HepG2 (cell line): ENCODE measurements at regions not wholly inside any gene's neighbourhood (a gene's known extent, or its start where the extent isn't known, plus 50 kb on each side); places are given as distances from the start of the nearest gene placed in this dataset.

Experiments
- ATAC-seq: fragments of 200-7000 bp; cut with Tn5 transposase; 3 replicates; pipeline ENCODE4 v1.9.1; 2020; ENCODE audit warnings: mild to moderate bottlenecking, moderate library complexity
- BruUV-seq: library from RNA; stranded (reverse); fragments of 400-500 nt; replicated peaks from 2 replicates; lab custom pipeline; 2021; lab: Mats Ljungman, UMichigan
- CTCF ChIA-PET: fragments of 300-600 bp; formaldehyde crosslinking; extraction: SDS; loops from one replicate; lab custom pipeline; 2021; ENCODE audit warnings: low total read pairs, inconsistent platforms, low intra/inter-chr PET ratio; lab: Yijun Ruan, JAX
- POLR2A ChIA-PET: fragments of 350-600 bp; sonication (Branson Sonifier 250); formaldehyde crosslinking; loops from one replicate; lab custom pipeline; 2020; ENCODE audit warnings: antibody characterized with exemption, inconsistent platforms; lab: Yijun Ruan, JAX
- DNase-seq: peaks from one replicate; pipeline ENCODE4 v3.0.0-alpha.2; 2015; ENCODE audit warnings: low spot score
- FAIRE-seq: peaks from 3 replicates; lab custom pipeline; 2011; peaks lifted over from hg19 to GRCh38; lab: Jason Lieb, UNC
- H2AFZ ChIP-seq: one replicate; pipeline ENCODE4 v1.6.1; 2011; ENCODE audit warnings: low read length, inconsistent platforms
- H3K27ac ChIP-seq: fragments of 300-600 bp; 3 replicates; pipeline ENCODE4 v1.8.0; 2011; ENCODE audit warnings: mixed run types, mild to moderate bottlenecking, mixed read lengths, low read length, inconsistent platforms; ENCODE audit not compliant: insufficient read depth; ENCODE audit errors: extremely low read length
- H3K27me3 ChIP-seq, 2 experiments: fragments of 200-600 bp in 1 of 2; 2 replicates in 1 of 2; 3 replicates in 1 of 2; pipeline versions ENCODE4 v1.6.0 to v1.8.0; 2011; ENCODE audit warnings: low read length in 2 of 2, mild to moderate bottlenecking in 2 of 2, moderate library complexity in 2 of 2, inconsistent platforms in 1 of 2; ENCODE audit not compliant: insufficient read depth in 2 of 2, control insufficient read depth in 1 of 2
- H3K36me3 ChIP-seq, 2 experiments: fragments of 200-600 bp in 1 of 2; replicated peaks in 1 of 2; 2 replicates in 1 of 2; 3 replicates in 1 of 2; pipeline versions ENCODE4 v1.5.1 to v1.8.0; 2011; ENCODE audit warnings: low read length in 2 of 2, inconsistent platforms in 1 of 2; ENCODE audit not compliant: insufficient read depth in 2 of 2, control insufficient read depth in 1 of 2
- H3K4me1 ChIP-seq: 2 replicates; pipeline ENCODE4 v1.5.1; 2012; ENCODE audit warnings: low read length, inconsistent platforms; ENCODE audit not compliant: insufficient read depth
- H3K4me2 ChIP-seq: 2 replicates; pipeline ENCODE4 v1.6.0; 2011; ENCODE audit warnings: low read depth, low read length, inconsistent platforms
- H3K4me3 ChIP-seq, 3 experiments: fragments of 200-600 bp in 1 of 3; sonication (generic), shearing (Covaris generic) in 1 of 3; replicated peaks in 1 of 3; 2 replicates each; pipeline ENCODE4 v1.5.1; 2011 to 2016; ENCODE audit warnings: low read length in 3 of 3, inconsistent platforms in 2 of 3, low read depth in 2 of 3, mild to moderate bottlenecking in 2 of 3, control low read depth in 1 of 3, mixed read lengths in 1 of 3; ENCODE audit not compliant: insufficient read depth in 1 of 3
- H3K79me2 ChIP-seq: one replicate; pipeline ENCODE4 v1.6.1; 2011; ENCODE audit warnings: low read length, inconsistent platforms; ENCODE audit not compliant: insufficient read depth
- H3K9ac ChIP-seq: 2 replicates; pipeline ENCODE4 v1.6.0; 2011; ENCODE audit warnings: mild to moderate bottlenecking, low read depth, low read length, inconsistent platforms; ENCODE audit not compliant: insufficient read depth
- H3K9me3 ChIP-seq: 2 replicates; pipeline ENCODE4 v1.5.1; 2012; ENCODE audit warnings: mild to moderate bottlenecking, low read length
- H4K20me1 ChIP-seq: 2 replicates; pipeline ENCODE4 v1.6.0; 2011; ENCODE audit warnings: inconsistent platforms, mild to moderate bottlenecking, low read length, moderate library complexity; ENCODE audit not compliant: insufficient read depth
- AHR ChIP-seq: IDR thresholded peaks from 2 replicates; pipeline ENCODE4 v1.6.1; 2018; ENCODE audit warnings: missing genetic modification reagents, missing compliant biosample characterization
- FOSL1 ChIP-seq: sonication (generic); formaldehyde crosslinking; IDR thresholded peaks from 2 replicates; pipeline ENCODE4 v1.9.0; 2021; ENCODE audit warnings: missing genetic modification reagents, borderline replicate concordance
- HOXA3 ChIP-seq: sonication (generic); formaldehyde crosslinking; IDR thresholded peaks from 2 replicates; pipeline ENCODE4 v1.5.0; 2020; ENCODE audit warnings: missing genetic modification reagents
- JDP2 ChIP-seq: sonication (generic); formaldehyde crosslinking; IDR thresholded peaks from 2 replicates; pipeline ENCODE4 v1.8.1; 2022; ENCODE audit warnings: missing genetic modification reagents, borderline replicate concordance
- PHF8 ChIP-seq: sonication (generic); formaldehyde crosslinking; IDR thresholded peaks from 2 replicates; pipeline ENCODE4 v1.5.0; 2020; ENCODE audit warnings: missing genetic modification reagents
- RBFOX2 ChIP-seq: fragments of 200-400 bp; formaldehyde crosslinking; IDR thresholded peaks from 2 replicates; pipeline ENCODE4 v1.6.1; 2017; ENCODE audit warnings: low read depth, mild to moderate bottlenecking, low read length
- SAFB2 ChIP-seq: sonication (generic); formaldehyde crosslinking; IDR thresholded peaks from 2 replicates; pipeline ENCODE4 v1.5.1; 2020; ENCODE audit warnings: missing genetic modification reagents, low read depth, mild to moderate bottlenecking, borderline replicate concordance
- SMAD1 ChIP-seq: sonication (generic); formaldehyde crosslinking; IDR thresholded peaks from 2 replicates; pipeline ENCODE4 v1.4.0; 2020; ENCODE audit warnings: missing genetic modification reagents, low read depth, mild to moderate bottlenecking, borderline replicate concordance
- SMAD9 ChIP-seq: sonication (generic); formaldehyde crosslinking; IDR thresholded peaks from 2 replicates; pipeline ENCODE4 v1.5.1; 2020; ENCODE audit warnings: mild to moderate bottlenecking, missing genetic modification reagents
- SOX5 ChIP-seq: IDR thresholded peaks from 2 replicates; pipeline ENCODE4 v1.6.1; 2016; ENCODE audit warnings: borderline replicate concordance
- SRY ChIP-seq: sonication (generic); formaldehyde crosslinking; IDR thresholded peaks from 2 replicates; pipeline ENCODE4 v1.8.0; 2022; ENCODE audit warnings: mild to moderate bottlenecking, missing genetic modification reagents
- STAG1 ChIP-seq: sonication (generic); formaldehyde crosslinking; IDR thresholded peaks from 2 replicates; pipeline ENCODE4 v1.4.0; 2020; ENCODE audit warnings: missing genetic modification reagents
- ZNF569 ChIP-seq: sonication (generic); formaldehyde crosslinking; IDR thresholded peaks from 2 replicates; pipeline ENCODE4 v1.5.0; 2020; ENCODE audit warnings: mild to moderate bottlenecking, missing genetic modification reagents, moderate library complexity, borderline replicate concordance
- WGBS: methylation state at CpG from one replicate; pipeline ENCODE4 v1.1.6; 2017; ENCODE audit warnings: low lambda C conversion rate; 5-methylcytosine and 5-hydroxymethylcytosine counted together
- in situ Hi-C: cut with HindIII; loops from 2 replicates; pipeline ENCODE4 v1.10.0; 2017; ENCODE audit warnings: low pct_unique_long_range_greater_than_20kb; ENCODE audit not compliant: extremely low pct_ligation_motif_present
- intact Hi-C: fragments of 100-400 bp; cut with micrococcal nuclease; formaldehyde crosslinking; loops from one replicate; pipeline ENCODE4 v1.10.0; 2022; ENCODE audit not compliant: unreplicated experiment
- TF ChIP-seq, protein P1 (sequence below): sonication (generic); formaldehyde crosslinking; IDR thresholded peaks from 2 replicates; pipeline ENCODE4 v1.4.0; 2020; ENCODE audit warnings: missing genetic modification reagents, mild to moderate bottlenecking, borderline replicate concordance
- TF ChIP-seq, protein P2 (sequence below): sonication (generic); formaldehyde crosslinking; IDR thresholded peaks from 2 replicates; pipeline ENCODE4 v1.4.0; 2020; ENCODE audit warnings: mild to moderate bottlenecking, missing genetic modification reagents
- TF ChIP-seq, protein P3 (sequence below): sonication (generic); formaldehyde crosslinking; IDR thresholded peaks from 2 replicates; pipeline ENCODE4 v1.5.1; 2020; ENCODE audit warnings: missing genetic modification reagents, mild to moderate bottlenecking, borderline replicate concordance
- TF ChIP-seq, protein P4 (sequence below): sonication (generic); formaldehyde crosslinking; IDR thresholded peaks from 2 replicates; pipeline ENCODE4 v1.4.0; 2020; ENCODE audit warnings: missing genetic modification reagents, borderline replicate concordance

DNA sequence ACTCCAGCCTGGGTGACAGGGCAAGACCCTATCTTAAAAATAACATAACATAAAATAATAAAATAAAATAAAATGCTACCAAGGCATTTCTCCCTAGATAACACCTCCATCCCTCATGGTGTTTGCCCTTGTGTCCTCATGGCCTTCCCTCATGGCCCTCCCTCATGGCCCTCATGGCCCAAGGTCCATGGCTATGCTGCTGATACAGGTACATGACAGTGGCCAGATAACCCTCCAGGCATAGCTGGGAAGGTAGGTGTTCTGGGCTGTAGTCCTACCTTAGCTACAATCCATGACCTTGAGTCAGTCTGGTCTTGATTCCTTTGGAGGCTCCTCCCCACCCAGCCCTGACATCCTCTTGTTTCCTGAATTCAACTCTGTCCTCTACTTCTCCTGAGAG lies 75.2 kb downstream of the PJA1 start:
- Histone ChIP-seq H2AFZ (no peak overlapping the region), H4K20me1 (no peaks in the 10 kb centered on the region), H3K4me3 (no peak overlapping the region), H3K79me2 (no peaks in the 10 kb centered on the region), H3K36me3 (no peaks in the 10 kb centered on the region), H3K27ac (no peak overlapping the region), H3K4me1 (no peaks in the 10 kb centered on the region), H3K9me3 (no peaks in the 10 kb centered on the region), H3K9ac (no peak overlapping the region), H3K27me3 (no peaks in the 10 kb centered on the region)
- DNase-seq (no peak), ATAC-seq (no peak), FAIRE-seq (no peak)
- intact Hi-C loops (no loop called here), in situ Hi-C loops (no loop called here)
- POLR2A ChIA-PET, result no interaction called here
- BruUV-seq, result no TSS peak
- TF ChIP-seq SAFB2 (CRISPR knock-in tag) (no peak), JDP2 (no peak), SMAD1 (CRISPR knock-in tag) (no peak), AHR (CRISPR knock-in tag) (no peak), RBFOX2 (no peak), ZNF569 (CRISPR knock-in tag) (no peak)
- TF ChIP-seq, protein P1, sequence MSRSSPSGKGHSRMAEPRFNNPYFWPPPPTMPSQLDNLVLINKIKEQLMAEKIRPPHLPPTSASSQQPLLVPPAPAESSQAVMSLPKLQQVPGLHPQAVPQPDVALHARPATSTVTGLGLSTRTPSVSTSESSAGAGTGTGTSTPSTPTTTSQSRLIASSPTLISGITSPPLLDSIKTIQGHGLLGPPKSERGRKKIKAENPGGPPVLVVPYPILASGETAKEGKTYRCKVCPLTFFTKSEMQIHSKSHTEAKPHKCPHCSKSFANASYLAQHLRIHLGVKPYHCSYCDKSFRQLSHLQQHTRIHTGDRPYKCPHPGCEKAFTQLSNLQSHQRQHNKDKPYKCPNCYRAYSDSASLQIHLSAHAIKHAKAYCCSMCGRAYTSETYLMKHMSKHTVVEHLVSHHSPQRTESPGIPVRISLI (CRISPR knock-in tag), result no peak
- TF ChIP-seq, all 625 proteins: peak for 0
- CTCF ChIA-PET, result no interaction called here
- H3K4me2 ChIP-seq, result no peak overlapping the region

DNA sequence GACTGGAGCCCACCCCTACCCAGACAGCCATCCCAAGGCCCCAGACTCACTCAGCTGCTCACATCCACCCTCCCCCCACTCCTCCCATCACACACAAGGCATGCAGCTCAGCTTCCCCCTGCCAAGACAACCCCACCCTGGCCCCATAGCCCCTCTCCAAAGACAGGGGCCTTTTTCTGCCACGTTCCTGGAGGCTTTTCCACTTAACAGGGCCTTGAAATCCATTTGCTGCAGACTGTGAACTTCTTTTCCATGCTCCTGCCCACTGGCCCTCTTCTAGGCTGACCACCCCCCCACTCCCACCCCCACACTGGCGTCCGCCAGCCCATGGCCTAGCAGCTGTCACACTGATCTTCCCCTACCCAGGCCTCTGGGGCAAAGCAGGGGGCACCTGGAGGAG lies 76.0 kb downstream of the PJA1 start:
- no peaks in the 10 kb centered on the region for H3K36me3 ChIP-seq
- H3K27ac ChIP-seq, result no peak overlapping the region
- FAIRE-seq, result no peak
- no peaks in the 10 kb centered on the region for H3K9me3 ChIP-seq
- no peaks in the 10 kb centered on the region for H4K20me1 ChIP-seq
- in situ Hi-C loops, result no loop called here
- H3K27me3 ChIP-seq, result no peaks in the 10 kb centered on the region
- no peak for ATAC-seq
- no peak overlapping the region for H3K4me2 ChIP-seq
- WGBS, result 8% methylated on average over 3 of the region's 3 CpGs
- no peak overlapping the region for H2AFZ ChIP-seq
- no peak for DNase-seq
- intact Hi-C loops, result no loop called here
- BruUV-seq, result no TSS peak
- no peaks in the 10 kb centered on the region for H3K79me2 ChIP-seq
- no peak for TF ChIP-seq SMAD9 (CRISPR knock-in tag)
- TF ChIP-seq, protein P2, sequence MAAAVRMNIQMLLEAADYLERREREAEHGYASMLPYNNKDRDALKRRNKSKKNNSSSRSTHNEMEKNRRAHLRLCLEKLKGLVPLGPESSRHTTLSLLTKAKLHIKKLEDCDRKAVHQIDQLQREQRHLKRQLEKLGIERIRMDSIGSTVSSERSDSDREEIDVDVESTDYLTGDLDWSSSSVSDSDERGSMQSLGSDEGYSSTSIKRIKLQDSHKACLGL (CRISPR knock-in tag), result no peak
- TF ChIP-seq PHF8 (CRISPR knock-in tag), result no peak
- TF ChIP-seq STAG1 (CRISPR knock-in tag), result no peak
- TF ChIP-seq, protein P3, sequence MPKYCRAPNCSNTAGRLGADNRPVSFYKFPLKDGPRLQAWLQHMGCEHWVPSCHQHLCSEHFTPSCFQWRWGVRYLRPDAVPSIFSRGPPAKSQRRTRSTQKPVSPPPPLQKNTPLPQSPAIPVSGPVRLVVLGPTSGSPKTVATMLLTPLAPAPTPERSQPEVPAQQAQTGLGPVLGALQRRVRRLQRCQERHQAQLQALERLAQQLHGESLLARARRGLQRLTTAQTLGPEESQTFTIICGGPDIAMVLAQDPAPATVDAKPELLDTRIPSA, result no peak
- TF ChIP-seq, protein P4, sequence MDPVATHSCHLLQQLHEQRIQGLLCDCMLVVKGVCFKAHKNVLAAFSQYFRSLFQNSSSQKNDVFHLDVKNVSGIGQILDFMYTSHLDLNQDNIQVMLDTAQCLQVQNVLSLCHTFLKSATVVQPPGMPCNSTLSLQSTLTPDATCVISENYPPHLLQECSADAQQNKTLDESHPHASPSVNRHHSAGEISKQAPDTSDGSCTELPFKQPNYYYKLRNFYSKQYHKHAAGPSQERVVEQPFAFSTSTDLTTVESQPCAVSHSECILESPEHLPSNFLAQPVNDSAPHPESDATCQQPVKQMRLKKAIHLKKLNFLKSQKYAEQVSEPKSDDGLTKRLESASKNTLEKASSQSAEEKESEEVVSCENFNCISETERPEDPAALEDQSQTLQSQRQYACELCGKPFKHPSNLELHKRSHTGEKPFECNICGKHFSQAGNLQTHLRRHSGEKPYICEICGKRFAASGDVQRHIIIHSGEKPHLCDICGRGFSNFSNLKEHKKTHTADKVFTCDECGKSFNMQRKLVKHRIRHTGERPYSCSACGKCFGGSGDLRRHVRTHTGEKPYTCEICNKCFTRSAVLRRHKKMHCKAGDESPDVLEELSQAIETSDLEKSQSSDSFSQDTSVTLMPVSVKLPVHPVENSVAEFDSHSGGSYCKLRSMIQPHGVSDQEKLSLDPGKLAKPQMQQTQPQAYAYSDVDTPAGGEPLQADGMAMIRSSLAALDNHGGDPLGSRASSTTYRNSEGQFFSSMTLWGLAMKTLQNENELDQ, result no peak
- TF ChIP-seq SOX5 (CRISPR knock-in tag), result no peak
- no peak for TF ChIP-seq FOSL1 (CRISPR knock-in tag)
- no peak for TF ChIP-seq HOXA3 (CRISPR knock-in tag)
- TF ChIP-seq SRY (CRISPR knock-in tag), result no peak
- no peaks in the 10 kb centered on the region for H3K4me1 ChIP-seq
- H3K4me3 ChIP-seq, result no peak overlapping the region
- H3K9ac ChIP-seq, result no peak overlapping the region
- CTCF ChIA-PET, result no interaction called here
- POLR2A ChIA-PET, result no interaction called here
